Thyroid gland (tissue), 4 donors: ENCODE measurements at regions not wholly inside any gene's neighbourhood (a gene's known extent, or its start where the extent isn't known, plus 50 kb on each side); places are given as distances from the start of the nearest gene placed in this dataset.

ENCODE experiments used
- DNase-seq, 2 donors: peaks; one replicate each; pipeline ENCODE4 v3.0.0-alpha.2; 2019
- H3K27ac ChIP-seq, 3 donors: fragments of 200-600 bp; sonication (generic); 1 replicate in 2 of 3; 2 replicates in 1 of 3; pipeline ENCODE4 v1.5.1; 2016 to 2019; ENCODE audit warnings: mild to moderate bottlenecking in 1 of 3, moderate library complexity in 1 of 3
- H3K27me3 ChIP-seq: fragments of 200-600 bp; sonication (generic); one replicate; pipeline ENCODE4 v1.5.1; 2019
- H3K36me3 ChIP-seq, 2 donors: fragments of 200-600 bp; sonication (generic); one replicate each; pipeline ENCODE4 v1.5.1; 2016 to 2019
- H3K4me1 ChIP-seq, 2 donors: fragments of 200-600 bp; sonication (generic); one replicate each; pipeline ENCODE4 v1.5.1; 2017 to 2019
- H3K4me3 ChIP-seq, 3 donors: fragments of 200-600 bp; sonication (generic); replicated peaks in 1 of 3; 1 replicate in 2 of 3; 2 replicates in 1 of 3; pipeline ENCODE4 v1.5.1; 2016; ENCODE audit warnings: mild to moderate bottlenecking in 1 of 3
- H3K9me3 ChIP-seq: fragments of 200-600 bp; sonication (generic); one replicate; pipeline ENCODE4 v1.5.1; 2017
- POLR2A ChIP-seq, 2 donors: fragments of 450-650 bp; IDR thresholded peaks; one replicate each; pipeline ENCODE4 v1.6.1; 2017; ENCODE audit warnings: antibody characterized with exemption in 2 of 2, mild to moderate bottlenecking in 2 of 2, moderate library complexity in 1 of 2
- WGBS, 2 donors: methylation state at CpG; one replicate each; pipeline ENCODE4 v1.1.5; 2017; 5-methylcytosine and 5-hydroxymethylcytosine counted together
- intact Hi-C: fragments of 100-400 bp; cut with DNase I; formaldehyde crosslinking; loops from one replicate; pipeline ENCODE4 v1.15.1; 2023
- TF ChIP-seq, protein P1 (sequence below), 6 experiments: fragments of 200-600 bp in 3 of 6; fragments of 450-650 bp in 3 of 6; sonication (generic) in 3 of 6; IDR thresholded peaks; one replicate each; pipeline ENCODE4 v1.5.1; 2016 to 2019; ENCODE audit warnings: antibody characterized with exemption in 6 of 6, mild to moderate bottlenecking in 2 of 6, inconsistent platforms in 1 of 6, moderate library complexity in 1 of 6

DNA sequence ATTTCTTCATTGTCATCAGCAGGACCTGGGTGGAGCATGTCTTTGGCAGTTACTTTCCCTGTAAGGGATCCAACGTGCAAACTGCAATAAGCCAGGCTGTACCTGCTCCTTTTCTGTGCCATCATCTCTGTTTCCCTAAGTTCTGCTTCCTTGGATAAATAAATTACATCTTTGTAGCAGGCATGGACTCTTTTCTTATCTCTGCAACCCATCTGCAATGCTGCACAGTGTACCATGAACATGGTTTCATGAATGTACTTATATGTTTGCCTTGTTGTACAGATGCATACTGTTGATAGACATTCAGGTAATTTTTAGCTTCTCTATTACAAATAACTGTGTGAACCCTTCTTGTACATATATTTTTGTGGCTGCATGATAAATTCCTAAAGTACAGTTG is 616.7 kb upstream of the PIK3C3 start:
- intact Hi-C loops = no loop called here
- H3K4me3 ChIP-seq = no peak overlapping the region
- TF ChIP-seq, protein P1, sequence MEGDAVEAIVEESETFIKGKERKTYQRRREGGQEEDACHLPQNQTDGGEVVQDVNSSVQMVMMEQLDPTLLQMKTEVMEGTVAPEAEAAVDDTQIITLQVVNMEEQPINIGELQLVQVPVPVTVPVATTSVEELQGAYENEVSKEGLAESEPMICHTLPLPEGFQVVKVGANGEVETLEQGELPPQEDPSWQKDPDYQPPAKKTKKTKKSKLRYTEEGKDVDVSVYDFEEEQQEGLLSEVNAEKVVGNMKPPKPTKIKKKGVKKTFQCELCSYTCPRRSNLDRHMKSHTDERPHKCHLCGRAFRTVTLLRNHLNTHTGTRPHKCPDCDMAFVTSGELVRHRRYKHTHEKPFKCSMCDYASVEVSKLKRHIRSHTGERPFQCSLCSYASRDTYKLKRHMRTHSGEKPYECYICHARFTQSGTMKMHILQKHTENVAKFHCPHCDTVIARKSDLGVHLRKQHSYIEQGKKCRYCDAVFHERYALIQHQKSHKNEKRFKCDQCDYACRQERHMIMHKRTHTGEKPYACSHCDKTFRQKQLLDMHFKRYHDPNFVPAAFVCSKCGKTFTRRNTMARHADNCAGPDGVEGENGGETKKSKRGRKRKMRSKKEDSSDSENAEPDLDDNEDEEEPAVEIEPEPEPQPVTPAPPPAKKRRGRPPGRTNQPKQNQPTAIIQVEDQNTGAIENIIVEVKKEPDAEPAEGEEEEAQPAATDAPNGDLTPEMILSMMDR (IDR thresholded peaks at IDR 0.05) = no peak
- no peak for TF ChIP-seq POLR2A (IDR thresholded peaks at IDR 0.05)
- H3K36me3 ChIP-seq = no peaks in the 10 kb centered on the region
- no peak overlapping the region for H3K27ac ChIP-seq
- H3K9me3 ChIP-seq = no peaks in the 10 kb centered on the region
- no peaks in the 10 kb centered on the region for H3K27me3 ChIP-seq
- DNase-seq = no peak
- no peaks in the 10 kb centered on the region for H3K4me1 ChIP-seq
- WGBS, 2 donors = 61 to 72% methylated on average over 1 of the region's 1 CpG

DNA sequence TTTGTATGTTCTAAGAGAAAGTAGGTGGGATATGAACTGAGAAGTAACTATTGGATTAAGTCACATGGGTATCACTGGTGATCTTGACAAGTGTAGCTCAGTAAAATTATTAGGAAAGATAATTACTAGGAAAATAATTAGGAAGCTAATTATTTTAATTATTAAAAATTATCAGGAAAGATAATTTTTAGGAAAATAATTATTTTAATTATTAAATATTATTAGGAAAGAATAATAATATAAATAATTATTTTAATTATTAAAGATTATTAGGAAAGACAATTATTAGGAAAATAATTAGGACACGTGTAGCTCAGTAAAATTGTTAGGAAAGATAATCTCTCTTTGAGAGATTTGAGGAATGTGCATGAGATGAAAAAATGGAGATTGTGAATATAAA is 623.4 kb upstream of the PIK3C3 start:
- no peaks in the 10 kb centered on the region for H3K9me3 ChIP-seq
- no peak overlapping the region for H3K27ac ChIP-seq
- no peaks in the 10 kb centered on the region for H3K4me1 ChIP-seq
- intact Hi-C loops = no loop called here
- H3K27me3 ChIP-seq = no peaks in the 10 kb centered on the region
- 86 to 93% methylated on average over 1 of the region's 1 CpG for WGBS, 2 donors
- no peak for TF ChIP-seq POLR2A (IDR thresholded peaks at IDR 0.05)
- TF ChIP-seq, protein P1 (IDR thresholded peaks at IDR 0.05) = no peak
- H3K4me3 ChIP-seq = no peak overlapping the region
- DNase-seq = no peak
- H3K36me3 ChIP-seq = no peaks in the 10 kb centered on the region

- WGBS, 2 donors = 75 to 76% methylated on average over 2 of the region's 2 CpGs
- no peaks in the 10 kb centered on the region for H3K9me3 ChIP-seq
- no peaks in the 10 kb centered on the region for H3K27me3 ChIP-seq
- no peak for DNase-seq
- H3K36me3 ChIP-seq = no peaks in the 10 kb centered on the region
- no peak for TF ChIP-seq POLR2A (IDR thresholded peaks at IDR 0.05)
- TF ChIP-seq, protein P1 (IDR thresholded peaks at IDR 0.05) = no peak
- no peak overlapping the region for H3K27ac ChIP-seq
- intact Hi-C loops = no loop called here
- no peaks in the 10 kb centered on the region for H3K4me1 ChIP-seq
- no peak overlapping the region for H3K4me3 ChIP-seq
These were observed 628.7 kb upstream of the PIK3C3 start for GRCh38 chr18:41326311-41326710.

DNA sequence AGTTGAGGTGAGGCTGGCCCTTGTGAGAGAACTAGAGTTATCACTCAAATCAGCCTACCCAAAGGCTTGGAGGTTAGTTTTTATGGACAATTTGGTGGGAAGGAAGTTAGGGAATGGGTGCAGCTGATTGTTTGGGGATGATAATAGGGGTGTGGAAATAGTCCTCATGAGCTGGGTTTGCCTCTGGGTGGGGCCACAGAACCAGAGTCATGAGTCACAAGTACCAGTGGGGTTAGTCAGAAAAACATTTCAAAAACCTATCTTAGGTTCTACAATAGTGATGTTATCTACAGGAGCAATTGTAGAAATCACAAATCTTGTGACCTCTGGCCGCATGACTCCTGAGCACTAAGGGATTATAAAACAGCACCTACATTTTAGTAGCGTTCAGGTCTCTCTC is 630.1 kb upstream of the PIK3C3 start:
- no peak overlapping the region for H3K27ac ChIP-seq
- no peaks in the 10 kb centered on the region for H3K9me3 ChIP-seq
- H3K4me3 ChIP-seq = no peak overlapping the region
- no peaks in the 10 kb centered on the region for H3K27me3 ChIP-seq
- 91 to 95% methylated on average over 2 of the region's 2 CpGs for WGBS, 2 donors
- no peak for TF ChIP-seq POLR2A (IDR thresholded peaks at IDR 0.05)
- TF ChIP-seq, protein P1 (IDR thresholded peaks at IDR 0.05) = no peak
- no peaks in the 10 kb centered on the region for H3K36me3 ChIP-seq
- peaks cover 3 to 8% of the 10 kb centered on the region in 2 donors for H3K4me1 ChIP-seq
- intact Hi-C loops = no loop called here
- no peak for DNase-seq

DNA sequence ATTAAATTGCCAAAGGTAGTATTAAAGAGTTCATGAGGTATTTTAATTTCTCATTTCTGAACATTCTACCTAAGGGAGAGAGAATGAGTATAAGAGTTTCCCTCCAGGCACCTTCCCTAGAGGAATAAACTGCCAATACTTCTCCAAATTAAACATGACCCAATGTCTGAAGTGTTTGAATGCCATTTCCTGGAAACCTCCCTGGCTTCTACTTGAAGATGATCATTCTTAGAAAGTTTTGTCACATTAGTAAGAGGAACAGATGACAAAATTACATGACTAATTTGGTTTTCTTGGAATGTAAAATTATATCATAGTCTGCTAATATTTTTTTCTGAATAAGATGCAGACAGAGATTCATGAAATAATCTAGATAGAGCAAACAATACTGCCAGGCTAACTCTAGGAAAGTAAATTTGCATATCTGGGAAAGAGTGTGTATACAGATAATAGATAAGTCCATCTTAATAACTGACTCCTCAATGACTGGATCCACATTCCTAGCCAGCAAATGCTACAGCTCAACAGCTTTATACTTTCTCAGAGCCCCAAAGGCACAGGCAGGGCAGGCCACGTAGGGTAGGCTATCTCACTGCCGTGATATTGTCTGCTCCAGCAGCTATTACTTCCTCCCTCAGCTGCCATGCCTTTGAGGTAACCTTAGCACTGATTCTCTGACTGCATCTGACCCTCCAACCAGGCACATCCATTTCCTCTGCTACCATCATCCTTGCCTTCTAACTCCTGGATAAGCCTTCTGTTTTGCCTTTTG is 630.8 kb upstream of the PIK3C3 start:
- Histone ChIP-seq H3K36me3 (no peaks in the 10 kb centered on the region), H3K27me3 (no peaks in the 10 kb centered on the region), H3K4me3 (no peak overlapping the region), H3K4me1 (peaks cover 3 to 13% of the 10 kb centered on the region in 2 donors), H3K9me3 (no peaks in the 10 kb centered on the region), H3K27ac (no peak overlapping the region)
- intact Hi-C loops = no loop called here
- TF ChIP-seq, protein P1 (IDR thresholded peaks at IDR 0.05) = no peak
- TF ChIP-seq POLR2A (IDR thresholded peaks at IDR 0.05) = no peak
- 87 to 89% methylated on average over 2 of the region's 2 CpGs for WGBS, 2 donors
- DNase-seq = no peak
